ENCODE measurements at regions not wholly inside any gene's neighbourhood (a gene's known extent, or its start where the extent isn't known, plus 50 kb on each side); places are given as distances from the start of the nearest gene placed in this dataset.

DNA sequence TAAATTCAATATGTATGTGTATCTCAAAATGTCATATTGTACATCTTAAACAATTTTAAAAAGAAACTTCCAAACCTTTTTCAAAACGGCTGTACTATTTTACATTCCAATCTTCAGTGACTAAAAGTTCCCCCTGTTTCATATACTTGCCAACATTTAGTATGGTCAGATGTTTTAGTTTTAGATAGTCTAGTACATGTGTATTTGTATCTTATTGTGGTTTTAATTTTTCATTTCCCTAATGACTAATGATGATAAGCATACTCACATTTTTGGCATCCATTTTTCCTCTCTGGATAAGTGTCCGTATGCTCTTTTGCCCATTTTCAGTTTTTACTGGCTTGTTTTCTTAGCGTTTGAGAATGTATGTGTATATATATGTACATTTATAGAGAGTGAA lies 212.2 kb upstream of the MAGEB18 start:
- H3K79me1 ChIP-seq (ENCODE audit: low read depth, low read length) = no peaks in the 10 kb centered on the region
- H2AFZ ChIP-seq (ENCODE audit: low read length) = no peak overlapping the region
- ChIA-PET POLR2A (ENCODE audit: partially characterized antibody) (no interaction called here), CTCF (ENCODE audit: partially characterized antibody) (no interaction called here)
- H2BK20ac ChIP-seq (ENCODE audit: low read length) = no peak overlapping the region
- no peak overlapping the region for H3K14ac ChIP-seq (ENCODE audit: insufficient read length)
- H3K4me1 ChIP-seq (replicated peaks in 1 of 4; ENCODE audit: control insufficient read depth in 3 of 4, insufficient read depth in 4 of 4, low read length in 3 of 4) = no peaks in the 10 kb centered on the region
- H2BK15ac ChIP-seq (ENCODE audit: low read length) = no peak overlapping the region
- no peak overlapping the region for H4K5ac ChIP-seq (ENCODE audit: insufficient read length, low read depth, low read length)
- H3K18ac ChIP-seq (ENCODE audit: extremely low read depth, low read length) = no peak overlapping the region
- H2BK5ac ChIP-seq (ENCODE audit: low read depth, low read length) = no peak overlapping the region
- no peaks in the 10 kb centered on the region for H4K20me1 ChIP-seq (replicated peaks in 1 of 2; ENCODE audit: control insufficient read depth in 1 of 2, insufficient read depth in 2 of 2, low read length in 2 of 2)
- no peak overlapping the region for H3K56ac ChIP-seq (replicated peaks; ENCODE audit: insufficient read length, low read depth, low read length)
- no peak overlapping the region for H3K27ac ChIP-seq (ENCODE audit: low read depth, low read length)
- 88% methylated on average over 3 of the region's 3 CpGs; no CpG with 5 or more reads in 1 of the 2 experiments for WGBS, 2 experiments (ENCODE audit: extremely low coverage in 1 of 2, insufficient coverage in 1 of 2, insufficient read length in 1 of 2, insufficient replicate concordance in 2 of 2, low coverage in 1 of 2, low lambda C conversion rate in 2 of 2, missing lambda C conversion rate in 1 of 2)
- H3K4me3 ChIP-seq (ENCODE audit: extremely low read depth in 1 of 4, insufficient read depth in 2 of 4, low read depth in 3 of 4, low read length in 4 of 4) = no peak overlapping the region
- no peak overlapping the region for H3K4me2 ChIP-seq (ENCODE audit: insufficient read depth in 1 of 2, low read depth in 2 of 2, low read length in 2 of 2)
- H4K91ac ChIP-seq (replicated peaks; ENCODE audit: insufficient read length, low read length) = no peak overlapping the region
- no peak overlapping the region for H4K8ac ChIP-seq (ENCODE audit: extremely low read depth, insufficient read depth, low read length)
- no peak for FAIRE-seq
- H3K27me3 ChIP-seq (replicated peaks in 1 of 4; ENCODE audit: control insufficient read depth in 3 of 4, extremely low read depth in 1 of 4, insufficient read depth in 3 of 4, low read length in 3 of 4) = no peaks in the 10 kb centered on the region
- H2BK12ac ChIP-seq (ENCODE audit: low read depth, low read length) = no peak overlapping the region
- H2BK120ac ChIP-seq (replicated peaks; ENCODE audit: low read depth, low read length) = no peak overlapping the region
- no peak overlapping the region for H3K23ac ChIP-seq (ENCODE audit: insufficient read length)
- H3K23me2 ChIP-seq (ENCODE audit: low read depth, low read length) = no peaks in the 10 kb centered on the region
- H3K9me3 ChIP-seq (ENCODE audit: insufficient read depth in 2 of 2, low read depth in 1 of 2, low read length in 1 of 2) = no peaks in the 10 kb centered on the region
- no peak overlapping the region for H2AK5ac ChIP-seq (ENCODE audit: low read depth, low read length)
- H3K36me3 ChIP-seq (ENCODE audit: control insufficient read depth in 2 of 4, insufficient read depth in 4 of 4, low read length in 3 of 4) = no peaks in the 10 kb centered on the region
- H3K79me2 ChIP-seq (ENCODE audit: control insufficient read depth in 1 of 2, insufficient read depth in 2 of 2, low read length in 2 of 2) = no peaks in the 10 kb centered on the region
- H3K4ac ChIP-seq (replicated peaks; ENCODE audit: insufficient read length, low read depth, low read length) = no peak overlapping the region
- DNase-seq (ENCODE audit: low read depth in 1 of 2, low spot score in 2 of 2) = no peak
- no peak overlapping the region for H3K9ac ChIP-seq (replicated peaks in 1 of 4; ENCODE audit: extremely low read depth in 1 of 4, low read depth in 3 of 4, low read length in 3 of 4)
- TF ChIP-seq TAF1 (IDR thresholded peaks at IDR 0.05; ENCODE audit: low read depth, low read length) = no peak
- TF ChIP-seq TBP (IDR thresholded peaks at IDR 0.05; ENCODE audit: low read depth, low read length) = no peak
- no peak for TF ChIP-seq JUND (IDR thresholded peaks at IDR 0.05; ENCODE audit: low read length)
- TF ChIP-seq POLR2A (IDR thresholded peaks at IDR 0.05; ENCODE audit: control extremely low read depth in 1 of 2, low read depth in 2 of 2, low read length in 2 of 2) = no peak
- TF ChIP-seq SIRT6 (IDR thresholded peaks at IDR 0.05; ENCODE audit: low read length) = no peak
- no peak for TF ChIP-seq PHF8 (conservative IDR thresholded peaks at IDR 0.05; ENCODE audit: low read depth, low read length)
- TF ChIP-seq SP4 (IDR thresholded peaks at IDR 0.05; ENCODE audit: low read length) = no peak
- TF ChIP-seq, protein P1, sequence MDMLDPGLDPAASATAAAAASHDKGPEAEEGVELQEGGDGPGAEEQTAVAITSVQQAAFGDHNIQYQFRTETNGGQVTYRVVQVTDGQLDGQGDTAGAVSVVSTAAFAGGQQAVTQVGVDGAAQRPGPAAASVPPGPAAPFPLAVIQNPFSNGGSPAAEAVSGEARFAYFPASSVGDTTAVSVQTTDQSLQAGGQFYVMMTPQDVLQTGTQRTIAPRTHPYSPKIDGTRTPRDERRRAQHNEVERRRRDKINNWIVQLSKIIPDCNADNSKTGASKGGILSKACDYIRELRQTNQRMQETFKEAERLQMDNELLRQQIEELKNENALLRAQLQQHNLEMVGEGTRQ (IDR thresholded peaks at IDR 0.05; ENCODE audit: low read length) = no peak
- TF ChIP-seq POLR2AphosphoS5 (IDR thresholded peaks at IDR 0.05; ENCODE audit: low read depth, low read length) = no peak
- TF ChIP-seq RBBP5 (IDR thresholded peaks at IDR 0.05; ENCODE audit: borderline replicate concordance, low read depth, low read length) = no peak
- no peak for TF ChIP-seq TAF7 (optimal IDR thresholded peaks at IDR 0.05; ENCODE audit: borderline replicate concordance, low read depth, low read length)
- TF ChIP-seq SP1 (IDR thresholded peaks at IDR 0.05; ENCODE audit: low read depth, low read length) = no peak
- TF ChIP-seq, protein P2, sequence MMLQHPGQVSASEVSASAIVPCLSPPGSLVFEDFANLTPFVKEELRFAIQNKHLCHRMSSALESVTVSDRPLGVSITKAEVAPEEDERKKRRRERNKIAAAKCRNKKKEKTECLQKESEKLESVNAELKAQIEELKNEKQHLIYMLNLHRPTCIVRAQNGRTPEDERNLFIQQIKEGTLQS (IDR thresholded peaks at IDR 0.05; ENCODE audit: insufficient read depth, low read depth, low read length) = no peak
- TF ChIP-seq EGR1 (IDR thresholded peaks at IDR 0.05; ENCODE audit: borderline replicate concordance, low read depth, low read length) = no peak
- TF ChIP-seq CTBP2 (IDR thresholded peaks at IDR 0.05; ENCODE audit: borderline replicate concordance, insufficient read depth, insufficient read length, low read length) = no peak
